HS-5 (cell line): ENCODE measurements at regions not wholly inside any gene's neighbourhood (a gene's known extent, or its start where the extent isn't known, plus 50 kb on each side); places are given as distances from the start of the nearest gene placed in this dataset.
"Not testable (repeated sequence)": the region's sequence is repeated elsewhere in the genome, so short reads cannot be mapped to it uniquely, and the experiment has no call there.

Source experiments
- DNase-seq: peaks from one replicate; pipeline ENCODE4 v3.0.0-alpha.2; 2012; ENCODE audit warnings: low read depth

GRCh38 chr4:44965435-44966095 lies 239.2 kb upstream of the GNPDA2 start:
- DNase-seq = no peak

GRCh38 chr4:44964086-44964485 lies 237.7 kb upstream of the GNPDA2 start:
- not testable (repeated sequence) for DNase-seq

- DNase-seq = no peak
Measured at GRCh38 chr4:44961001-44961755, 234.8 kb upstream of the GNPDA2 start.

DNA sequence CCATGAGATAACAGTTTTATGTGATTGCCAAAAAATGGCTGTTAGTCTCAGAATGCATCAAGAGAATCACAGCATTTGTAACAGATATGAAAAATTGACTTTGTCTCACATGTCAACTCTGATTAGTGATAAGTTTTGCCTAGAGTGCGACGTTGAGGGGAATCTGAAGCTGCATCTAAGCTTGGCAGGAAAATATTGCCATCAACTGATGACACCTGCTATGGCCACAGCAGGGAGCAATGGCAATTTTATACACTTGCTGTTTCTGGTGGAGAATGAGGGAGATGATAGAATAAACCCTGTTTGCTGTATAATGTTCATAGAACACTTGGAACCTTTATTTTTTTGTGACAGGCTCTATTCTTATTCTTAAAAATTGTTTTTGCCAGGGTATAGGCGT lies 205.4 kb upstream of the GNPDA2 start:
- no peak for DNase-seq

- no peak for DNase-seq
Measured at GRCh38 chr4:44928785-44929184, 202.4 kb upstream of the GNPDA2 start.

GRCh38 chr4:44927399-44928380 lies 201.3 kb upstream of the GNPDA2 start:
- peak; percentile 8 for DNase-seq

GRCh38 chr4:44916411-44916810 lies 190.1 kb upstream of the GNPDA2 start:
- peak; percentile 9 for DNase-seq

DNA sequence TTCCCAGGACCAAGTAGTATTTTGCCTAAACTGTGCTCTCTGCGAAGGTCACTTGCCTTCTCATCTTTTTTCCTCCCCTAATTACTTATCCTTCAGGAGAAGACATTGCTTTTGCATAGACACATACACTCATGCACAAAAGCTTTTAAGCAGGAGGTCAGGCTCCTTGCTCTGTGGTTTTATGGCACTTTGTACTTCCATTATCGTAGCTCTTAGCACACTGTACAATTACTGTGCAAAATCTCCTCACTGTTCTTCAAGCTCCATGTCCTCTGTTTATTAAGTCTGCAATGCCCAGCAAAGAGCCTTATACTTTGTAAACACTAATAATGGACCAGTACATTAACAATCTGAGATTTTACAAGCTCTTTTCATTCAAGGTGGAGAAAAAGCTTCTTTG lies 188.4 kb upstream of the GNPDA2 start:
- DNase-seq = no peak

- no peak for DNase-seq
Measured at GRCh38 chr4:44914223-44914622, 187.9 kb upstream of the GNPDA2 start.

DNA sequence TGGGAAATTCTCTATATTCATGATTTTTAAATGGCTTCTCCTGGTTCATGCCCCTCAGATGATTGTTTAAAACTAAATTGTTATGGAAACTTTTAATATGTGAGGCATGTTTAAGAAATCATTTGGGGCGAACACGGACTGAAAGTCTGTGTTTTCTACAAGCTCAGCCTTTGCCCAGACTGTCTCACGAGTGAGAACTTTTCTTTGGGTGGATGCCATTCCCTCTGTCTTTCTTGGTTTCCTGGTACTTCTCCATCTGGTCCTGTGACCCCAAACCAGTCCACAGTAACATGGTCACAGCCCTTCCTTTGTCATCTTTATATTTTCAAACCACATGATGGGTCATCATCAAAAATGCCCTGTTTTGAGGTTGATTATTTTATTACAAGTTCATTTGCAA lies 186.6 kb upstream of the GNPDA2 start:
- DNase-seq = no peak

- no peak for DNase-seq
Measured at GRCh38 chr4:44908565-44908964, 182.2 kb upstream of the GNPDA2 start.

DNA sequence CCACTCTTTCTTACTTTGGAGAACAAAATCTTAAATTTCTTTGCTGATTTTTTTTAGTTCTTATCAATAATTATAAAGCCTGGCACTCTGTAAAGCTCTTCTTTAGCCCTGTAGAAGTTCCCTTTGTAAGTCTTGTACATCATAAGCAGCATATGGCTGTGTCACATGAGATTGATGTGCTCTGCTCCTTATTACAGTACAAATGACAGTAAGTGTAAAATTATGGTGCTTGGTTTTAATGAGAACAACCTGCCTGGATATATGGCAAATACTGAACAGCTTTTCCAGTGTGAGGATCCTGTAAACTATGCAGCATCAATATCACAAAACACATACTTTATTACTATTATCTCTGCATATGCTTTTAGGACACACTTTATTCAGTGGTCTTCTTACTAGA lies 145.9 kb upstream of the GNPDA2 start:
- no peak for DNase-seq

DNA sequence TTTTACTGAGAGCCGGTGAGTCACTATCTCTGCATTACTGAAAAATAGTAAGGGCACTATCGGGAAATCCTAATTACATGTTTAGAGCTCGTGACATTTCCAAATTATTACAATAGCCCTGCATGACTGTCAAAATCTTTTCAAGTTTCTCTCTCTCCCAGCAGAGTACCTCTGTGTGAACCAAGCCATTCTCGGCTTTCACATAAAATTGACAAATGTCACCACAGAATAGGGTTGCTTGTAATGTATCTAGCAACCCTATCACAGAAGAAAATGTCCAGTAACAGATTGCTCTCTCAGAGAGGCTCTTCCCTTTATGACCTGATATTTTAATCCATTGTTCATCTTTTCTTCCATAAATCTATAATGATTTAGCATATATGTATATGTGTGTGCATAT lies 144.8 kb upstream of the GNPDA2 start:
- DNase-seq = no peak

GRCh38 chr4:44869985-44870384 lies 143.6 kb upstream of the GNPDA2 start:
- DNase-seq = no peak

DNA sequence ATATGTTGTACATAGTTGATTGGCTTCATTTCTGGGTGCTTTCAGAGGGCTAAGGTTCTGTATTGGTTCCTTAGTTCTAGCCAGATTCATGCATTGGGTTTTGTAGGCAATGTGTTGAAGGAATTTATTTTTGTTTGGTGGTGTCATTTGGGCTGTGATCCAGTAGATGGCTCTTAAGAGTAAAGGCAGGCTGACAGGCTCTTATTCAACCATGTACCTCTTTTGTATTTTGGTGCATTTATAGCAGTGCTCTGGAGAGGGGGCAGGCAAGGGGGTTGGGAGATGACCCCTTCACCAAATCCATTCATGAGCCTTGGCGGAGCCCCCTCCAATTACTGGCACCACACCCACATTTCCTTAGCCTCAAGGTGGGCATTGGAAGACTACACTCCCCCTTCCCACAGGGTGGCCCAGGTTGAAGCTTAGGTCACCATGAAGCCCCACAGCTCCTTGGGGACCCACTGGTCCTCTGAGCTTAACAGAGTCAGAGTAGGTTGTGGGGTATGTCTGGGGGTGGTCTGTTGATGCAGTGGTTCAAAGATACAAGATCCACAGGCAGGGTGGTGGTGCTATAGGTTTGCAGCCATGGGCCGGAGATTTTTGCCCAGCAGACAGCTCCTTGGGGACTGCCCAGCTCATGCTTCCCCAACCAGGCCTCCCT lies 143.0 kb upstream of the GNPDA2 start:
- DNase-seq = no peak

DNA sequence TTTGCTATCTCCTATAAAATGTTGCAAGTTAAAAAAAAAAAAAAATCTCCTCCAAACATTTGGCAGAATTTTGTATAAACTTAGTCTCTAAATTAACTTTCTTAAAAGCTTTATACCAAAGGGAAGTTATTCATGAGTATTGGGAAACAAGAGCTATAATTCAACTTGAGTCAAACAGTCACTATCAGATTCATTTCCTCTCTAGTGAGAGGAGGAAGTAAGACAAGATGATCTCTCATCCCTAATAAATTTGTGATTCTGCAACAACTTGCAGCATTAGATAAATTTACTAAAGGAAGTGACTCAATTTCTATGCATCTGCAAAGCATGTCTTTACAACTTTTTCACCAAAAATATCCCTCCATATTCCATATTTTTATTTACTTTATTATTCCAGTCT lies 135.4 kb upstream of the GNPDA2 start:
- DNase-seq = peak; percentile 62

GRCh38 chr4:44859477-44859876 lies 133.1 kb upstream of the GNPDA2 start:
- no peak for DNase-seq

GRCh38 chr4:44848466-44848865 lies 122.1 kb upstream of the GNPDA2 start:
- DNase-seq = no peak

GRCh38 chr4:44845993-44846392 lies 119.6 kb upstream of the GNPDA2 start:
- no peak for DNase-seq

DNA sequence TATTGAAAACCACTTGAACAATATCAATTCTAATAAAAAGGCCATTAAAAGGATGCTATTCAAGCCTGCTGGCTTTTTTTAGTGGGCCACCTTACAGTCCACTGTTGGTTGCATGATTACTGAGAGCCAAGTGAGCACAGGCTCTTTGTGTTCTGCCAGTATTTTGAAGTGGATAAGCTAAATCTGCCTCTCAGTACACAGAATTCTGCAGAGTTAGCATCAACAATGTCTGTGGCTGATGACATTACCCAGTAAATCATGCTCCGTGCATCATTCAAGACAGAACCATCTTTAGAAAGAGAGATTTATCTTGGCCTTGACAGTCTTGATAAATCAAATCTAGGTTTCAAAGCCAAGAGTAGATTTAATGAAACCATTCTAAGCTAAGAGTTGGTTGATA lies 119.0 kb upstream of the GNPDA2 start:
- no peak for DNase-seq

DNA sequence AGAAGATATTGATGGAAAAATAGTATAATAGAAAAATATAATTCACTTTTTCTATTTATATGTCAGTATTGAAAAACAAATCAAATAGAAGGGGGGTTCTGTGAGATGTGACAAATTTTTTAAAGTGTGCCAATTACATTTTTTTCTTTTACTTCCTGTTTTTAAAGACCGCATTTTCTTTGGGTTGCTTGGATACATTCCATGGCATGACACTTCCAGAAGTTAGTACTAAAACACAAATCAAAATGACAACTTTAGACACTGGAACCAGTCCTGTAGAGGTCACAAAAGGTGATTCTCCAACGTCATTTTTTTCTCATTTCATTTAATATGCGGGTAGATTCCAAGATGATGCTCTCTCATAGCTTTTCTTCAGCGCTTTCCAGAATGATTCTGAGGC lies 116.2 kb upstream of the GNPDA2 start:
- no peak for DNase-seq

DNA sequence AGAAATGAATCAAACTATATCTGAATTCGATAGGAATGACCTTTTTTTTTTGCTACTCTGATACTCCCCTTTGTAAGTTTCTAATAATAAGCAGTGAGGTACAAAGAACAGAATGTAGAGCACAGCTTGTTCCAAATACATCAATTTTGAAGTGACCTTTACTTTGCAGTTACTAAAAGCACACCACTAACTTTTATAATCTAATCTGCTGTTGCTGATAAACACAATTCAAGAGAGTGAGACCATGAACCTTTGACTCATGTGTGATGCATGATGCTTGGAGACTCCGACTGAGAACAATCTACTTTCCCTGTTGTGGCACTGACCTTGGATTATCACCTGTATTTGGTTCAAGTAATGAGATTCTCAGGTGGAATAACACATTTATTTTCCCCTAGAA lies 91.6 kb upstream of the GNPDA2 start:
- DNase-seq = no peak
